GM23338 (cell line): ENCODE measurements at regions not wholly inside any gene's neighbourhood (a gene's known extent, or its start where the extent isn't known, plus 50 kb on each side); places are given as distances from the start of the nearest gene placed in this dataset.

Source experiments
- ATAC-seq: fragments of 200-7000 bp; cut with Tn5 transposase; 3 replicates; pipeline ENCODE4 v1.9.1; 2020
- DNase-seq: peaks from one replicate; pipeline ENCODE4 v3.0.0-alpha.2; 2015; ENCODE audit warnings: low spot score
- H2AFZ ChIP-seq: fragments of 200-600 bp; sonication (generic); 2 replicates; pipeline ENCODE4 v1.8.0; 2016; ENCODE audit warnings: antibody characterized with exemption, mild to moderate bottlenecking, moderate library complexity
- H3F3A ChIP-seq: fragments of 200-600 bp; sonication (generic); replicated peaks from 2 replicates; pipeline ENCODE4 v1.8.0; 2017; ENCODE audit warnings: antibody characterized with exemption, mixed run types, low read depth
- H3K27ac ChIP-seq: fragments of 200-600 bp; sonication (generic); 2 replicates; pipeline ENCODE4 v1.6.1; 2016; ENCODE audit warnings: low read depth
- H3K27me3 ChIP-seq: fragments of 200-600 bp; sonication (generic); 2 replicates; pipeline ENCODE4 v1.8.0; 2016; ENCODE audit warnings: mild to moderate bottlenecking, mixed run types, moderate library complexity; ENCODE audit not compliant: insufficient read depth
- H3K36me3 ChIP-seq: fragments of 200-600 bp; sonication (generic); 2 replicates; pipeline ENCODE4 v1.8.0; 2016; ENCODE audit warnings: mild to moderate bottlenecking; ENCODE audit not compliant: insufficient read depth
- H3K4me1 ChIP-seq: fragments of 200-600 bp; sonication (generic); 2 replicates; pipeline ENCODE4 v1.8.0; 2016; ENCODE audit warnings: mild to moderate bottlenecking, moderate library complexity; ENCODE audit not compliant: insufficient read depth
- H3K4me2 ChIP-seq: fragments of 200-600 bp; sonication (generic); 2 replicates; pipeline ENCODE4 v1.7.1; 2017; ENCODE audit warnings: mixed run types
- H3K4me3 ChIP-seq: fragments of 200-600 bp; sonication (generic); 2 replicates; pipeline ENCODE4 v1.6.1; 2016; ENCODE audit warnings: mixed run types
- H3K79me2 ChIP-seq: fragments of 200-600 bp; sonication (generic); replicated peaks from 2 replicates; pipeline ENCODE4 v1.8.0; 2017; ENCODE audit warnings: mild to moderate bottlenecking; ENCODE audit not compliant: insufficient read depth
- H3K9me2 ChIP-seq: fragments of 200-600 bp; sonication (generic); 2 replicates; pipeline ENCODE4 v1.8.0; 2017; ENCODE audit not compliant: insufficient read depth
- H4K20me1 ChIP-seq: fragments of 200-600 bp; sonication (generic); replicated peaks from 2 replicates; pipeline ENCODE4 v1.8.0; 2017; ENCODE audit warnings: mild to moderate bottlenecking; ENCODE audit not compliant: insufficient read depth
- H3K27ac Mint-ChIP-seq: 2 replicates; pipeline ENCODE4 v1.8.0; 2020; ENCODE audit warnings: inconsistent platforms, mild to moderate bottlenecking, moderate library complexity, mixed read lengths
- H3K27me3 Mint-ChIP-seq: 3 replicates; pipeline ENCODE4 v1.8.0; 2022; ENCODE audit warnings: low read depth, mild to moderate bottlenecking, moderate library complexity, mixed read lengths, inconsistent platforms; ENCODE audit not compliant: insufficient read depth, poor library complexity
- H3K36me3 Mint-ChIP-seq: 3 replicates; pipeline ENCODE4 v1.8.0; 2021; ENCODE audit warnings: low read depth, mild to moderate bottlenecking, inconsistent platforms, moderate library complexity, mixed read lengths
- H3K4me1 Mint-ChIP-seq: 3 replicates; pipeline ENCODE4 v1.8.0; 2020; ENCODE audit warnings: mild to moderate bottlenecking, inconsistent platforms, mixed read lengths
- H3K4me3 Mint-ChIP-seq: 3 replicates; pipeline ENCODE4 v1.8.0; 2021; ENCODE audit warnings: moderate library complexity, mild to moderate bottlenecking, inconsistent platforms, mixed read lengths
- H3K9me3 Mint-ChIP-seq: 3 replicates; pipeline ENCODE4 v1.8.0; 2020; ENCODE audit warnings: moderate library complexity, mild to moderate bottlenecking, inconsistent platforms, mixed read lengths
- CTCF ChIP-seq, 2 experiments: fragments of 200-600 bp in 1 of 2; sonication (generic) in 1 of 2; conservative IDR thresholded peaks; 2 replicates each; pipeline versions ENCODE4 v1.5.1 to v1.6.1; 2016 to 2017; ENCODE audit warnings: antibody characterized with exemption in 2 of 2, low read depth in 2 of 2, mild to moderate bottlenecking in 2 of 2, moderate library complexity in 1 of 2
- EZH2phosphoT487 ChIP-seq: fragments of 200-600 bp; sonication (generic); IDR thresholded peaks from one replicate; pipeline ENCODE4 v1.8.1; 2018; ENCODE audit warnings: antibody characterized with exemption; ENCODE audit not compliant: unreplicated experiment
- JUNB ChIP-seq: IDR thresholded peaks from one replicate; pipeline ENCODE4 v1.6.1; 2016; ENCODE audit warnings: antibody characterized with exemption; ENCODE audit not compliant: unreplicated experiment
- NANOG ChIP-seq: IDR thresholded peaks from 2 replicates; pipeline ENCODE4 v1.6.1; 2016; ENCODE audit warnings: antibody characterized with exemption, borderline replicate concordance
- POLR2AphosphoS5 ChIP-seq: IDR thresholded peaks from 2 replicates; pipeline ENCODE4 v1.6.1; 2016; ENCODE audit warnings: antibody characterized with exemption, low read depth
- REST ChIP-seq: IDR thresholded peaks from one replicate; pipeline ENCODE4 v1.6.1; 2018; ENCODE audit warnings: antibody characterized with exemption; ENCODE audit not compliant: unreplicated experiment
- ZNF331 ChIP-seq: fragments of 250-450 bp; sonication (Bioruptor Pico); IDR thresholded peaks from 2 replicates; pipeline ENCODE4 v1.5.0; 2020; ENCODE audit warnings: low read depth, mild to moderate bottlenecking, moderate library complexity
- ZNF462 ChIP-seq: fragments of 250-450 bp; sonication (Bioruptor Pico); IDR thresholded peaks from 2 replicates; pipeline ENCODE4 v1.5.0; 2020; ENCODE audit warnings: mild to moderate bottlenecking, moderate library complexity

- Histone ChIP-seq H3F3A (no peaks in the 10 kb centered on the region), H3K4me2 (no peak overlapping the region), H3K79me2 (no peaks in the 10 kb centered on the region), H2AFZ (no peak overlapping the region), H4K20me1 (no peaks in the 10 kb centered on the region), H3K36me3 (no peaks in the 10 kb centered on the region), H3K4me3 (no peak overlapping the region), H3K27me3 (no peaks in the 10 kb centered on the region), H3K9me2 (no peaks in the 10 kb centered on the region), H3K4me1 (no peaks in the 10 kb centered on the region), H3K27ac (no peak overlapping the region)
- DNase-seq (no peak), ATAC-seq (no peak)
- Mint-ChIP-seq H3K9me3 (0 out of 3 replicates have a peak, but pooled peaks cover 2% of the 10 kb centered on the region), H3K4me1 (no peaks in the 10 kb centered on the region), H3K36me3 (no peaks in the 10 kb centered on the region), H3K4me3 (no peak overlapping the region), H3K27ac (no peak overlapping the region), H3K27me3 (no peaks in the 10 kb centered on the region)
- TF ChIP-seq CTCF (conservative IDR thresholded peaks at IDR 0.05; ENCODE audit: low read depth in 2 of 2) (no peak), ZNF462 (CRISPR knock-in tag) (no peak), EZH2phosphoT487 (no peak), ZNF331 (CRISPR knock-in tag) (no peak), REST (no peak), JUNB (no peak), POLR2AphosphoS5 (no peak), NANOG (no peak)
Measured at GRCh38 chr2:84373391-84373790, 85.7 kb downstream of the SUCLG1 start.
